Lung microvascular endothelial cell (primary cell): ENCODE measurements at regions not wholly inside any gene's neighbourhood (a gene's known extent, or its start where the extent isn't known, plus 50 kb on each side); places are given as distances from the start of the nearest gene placed in this dataset.

Source experiments
- DNase-seq, 2 donors: peaks; one replicate each; pipeline versions ENCODE4 v3.0.0 to v3.0.0-alpha.2; 2010; ENCODE audit warnings: low read depth in 2 of 2

DNA sequence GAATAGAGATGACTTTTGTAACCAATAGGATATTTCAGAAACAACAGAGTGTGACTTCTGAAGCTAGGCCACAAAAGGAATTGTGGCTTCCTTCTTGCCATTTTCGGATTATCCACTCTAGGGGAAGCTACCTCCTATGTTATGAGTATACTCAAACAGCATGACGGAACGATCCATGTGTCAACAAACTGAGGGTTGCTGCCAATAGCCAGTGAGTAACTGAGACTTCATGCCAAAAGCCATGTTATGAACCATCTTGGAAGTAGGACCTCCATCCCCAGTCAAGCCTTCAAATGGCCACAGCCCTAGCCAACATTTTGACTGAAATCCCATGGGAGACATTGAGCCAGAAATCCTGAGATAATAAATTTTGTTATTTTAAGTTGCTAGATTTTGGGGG is 69.0 kb upstream of the IL6 start:
- no peak for DNase-seq

DNA sequence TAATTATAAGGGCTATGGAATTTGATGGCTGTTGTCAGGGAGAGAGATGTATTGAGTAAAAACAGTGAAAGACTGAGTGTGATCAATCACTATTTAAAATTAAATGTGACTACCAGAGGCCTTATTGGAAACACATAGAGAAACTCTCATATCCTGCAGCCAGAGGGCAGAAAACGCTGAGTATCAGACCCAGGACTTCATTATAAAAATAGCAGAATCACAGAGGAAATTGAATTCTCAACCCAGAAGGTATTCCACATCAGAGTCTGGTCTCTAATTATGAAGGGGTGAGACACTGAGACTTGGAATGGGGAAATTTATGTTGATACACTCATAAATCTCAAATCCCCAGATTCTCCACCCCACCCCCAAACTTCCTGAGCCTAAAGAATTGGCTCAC is 69.5 kb upstream of the IL6 start:
- no peak for DNase-seq

DNA sequence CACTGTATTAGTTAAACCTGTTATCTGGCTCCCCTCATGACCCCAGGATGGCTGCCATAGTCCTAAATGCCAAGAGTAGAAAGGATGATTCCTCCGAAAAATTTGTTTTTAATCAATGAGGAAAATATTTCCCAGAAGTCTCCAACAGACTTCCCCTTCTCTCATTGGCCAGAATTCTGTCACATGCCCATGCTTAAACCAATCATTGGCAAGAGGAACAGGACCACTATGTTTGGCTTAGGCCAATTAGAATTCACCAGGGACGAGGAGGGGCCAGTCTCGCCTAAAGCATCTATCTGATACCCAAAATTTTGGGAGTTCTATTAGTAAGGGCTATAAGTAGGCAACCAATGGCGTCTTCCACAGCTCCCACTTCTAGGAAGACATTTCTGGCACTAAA is 71.2 kb upstream of the IL6 start:
- no peak for DNase-seq

DNA sequence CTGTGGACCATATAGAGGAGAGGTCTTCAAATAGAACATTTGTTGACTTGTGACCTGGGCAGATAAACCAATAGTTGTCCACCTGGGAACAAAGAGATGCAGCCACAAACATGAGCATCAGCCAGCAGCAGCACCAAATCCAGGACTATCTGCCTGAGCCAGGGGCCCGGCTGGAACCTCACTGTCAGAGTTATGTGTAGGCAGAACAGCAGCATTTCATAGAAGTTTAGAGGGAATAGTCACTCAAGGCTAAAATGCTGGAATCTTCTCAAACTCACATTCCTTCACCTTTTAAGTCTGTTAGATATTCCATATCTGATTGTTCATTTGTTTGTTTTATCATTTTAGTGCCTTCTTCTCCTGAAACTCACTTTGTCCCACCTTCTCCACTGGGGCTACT is 72.2 kb upstream of the IL6 start:
- DNase-seq, result no peak

DNA sequence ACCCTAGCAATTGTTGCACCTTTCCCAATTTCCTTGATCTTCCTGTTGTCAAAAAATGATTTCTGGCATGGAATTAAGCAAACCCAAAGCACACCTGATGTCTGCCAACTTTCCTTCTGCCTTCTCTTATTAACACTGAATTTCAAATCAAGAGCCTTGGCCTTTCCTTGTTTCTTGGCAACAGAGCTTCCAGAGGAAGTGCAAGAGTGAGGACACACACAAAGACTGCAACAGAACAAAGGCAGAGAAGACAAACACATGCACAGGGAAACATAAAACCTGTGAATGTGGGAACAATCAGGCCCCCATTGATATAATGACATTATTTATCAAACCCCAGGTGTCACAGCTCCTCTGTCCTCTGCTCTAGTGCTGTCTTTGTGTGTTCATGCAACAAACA is 73.0 kb upstream of the IL6 start:
- DNase-seq, result peak; percentile 50 to 80

DNA sequence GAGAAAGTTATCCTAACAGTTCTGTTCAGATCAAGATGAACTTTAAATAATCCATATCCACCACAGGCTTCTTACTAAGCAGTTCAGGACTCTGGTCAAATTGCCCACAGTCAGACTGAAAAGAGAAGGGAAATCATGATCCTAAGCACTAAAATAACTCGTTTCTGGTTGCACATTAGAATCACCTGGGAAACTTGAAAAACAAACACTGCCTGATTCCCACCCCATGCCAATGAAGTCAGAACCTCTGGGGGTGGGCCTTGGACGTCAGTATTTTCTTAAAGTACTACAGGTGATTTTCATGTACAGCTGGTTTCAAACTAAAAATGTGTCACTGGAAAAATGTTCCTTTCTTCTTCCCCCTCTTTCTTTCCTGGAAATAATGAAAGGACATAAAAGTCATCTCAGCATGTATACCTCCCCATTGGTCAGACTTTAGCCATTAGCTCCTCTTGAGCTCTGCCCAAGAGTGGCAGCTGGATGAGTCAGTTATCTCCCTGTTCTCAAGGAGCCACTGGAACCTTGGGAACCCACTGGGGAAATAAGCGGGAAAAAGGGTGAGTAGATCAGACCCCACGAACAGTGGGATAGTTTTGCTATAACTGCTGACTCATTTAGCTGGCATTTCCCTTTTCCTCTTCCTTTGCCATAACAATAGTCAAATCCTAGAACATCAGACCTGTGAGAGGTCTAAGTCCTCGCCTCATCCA is 75.3 kb upstream of the IL6 start:
- peak; percentile 94 to 95 for DNase-seq

DNA sequence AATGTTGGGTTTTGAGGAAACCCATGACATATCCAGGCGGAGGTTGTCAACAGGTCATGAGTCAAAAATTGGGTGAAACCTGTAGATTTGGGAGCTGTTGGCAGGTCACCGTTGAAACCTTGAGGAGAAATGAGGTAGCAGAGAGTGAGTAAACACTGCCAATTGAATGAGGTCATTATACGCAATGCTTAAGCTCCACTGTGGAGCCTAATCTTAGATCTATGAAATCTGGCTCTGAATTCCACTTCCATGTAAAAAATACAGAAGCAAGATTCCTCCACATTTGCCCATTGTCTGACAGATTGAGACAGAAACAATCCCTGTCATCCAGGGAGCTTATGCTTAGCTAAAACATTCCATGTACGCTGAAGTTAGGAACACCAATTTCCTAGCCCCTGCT is 76.0 kb upstream of the IL6 start:
- peak in 1 of 2 donors; percentile 42 for DNase-seq

DNA sequence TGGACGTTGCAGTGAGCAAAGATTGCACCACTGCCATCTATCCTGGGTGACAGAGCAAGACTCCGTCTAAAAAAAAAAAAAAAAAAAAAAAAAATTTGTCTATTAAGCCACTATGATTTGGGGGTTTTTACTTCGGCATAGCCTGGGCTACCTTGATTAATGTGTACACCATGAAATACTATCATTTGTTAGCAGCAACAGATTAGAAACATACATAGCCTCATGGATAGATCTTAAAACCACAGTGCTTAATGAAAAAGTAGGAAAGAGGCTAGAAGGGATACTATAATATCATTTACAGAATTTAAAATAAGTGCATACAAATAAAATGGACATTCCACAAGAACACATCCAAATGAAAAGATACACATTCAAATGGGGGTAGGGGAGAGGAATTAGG is 77.3 kb upstream of the IL6 start:
- no peak for DNase-seq

DNA sequence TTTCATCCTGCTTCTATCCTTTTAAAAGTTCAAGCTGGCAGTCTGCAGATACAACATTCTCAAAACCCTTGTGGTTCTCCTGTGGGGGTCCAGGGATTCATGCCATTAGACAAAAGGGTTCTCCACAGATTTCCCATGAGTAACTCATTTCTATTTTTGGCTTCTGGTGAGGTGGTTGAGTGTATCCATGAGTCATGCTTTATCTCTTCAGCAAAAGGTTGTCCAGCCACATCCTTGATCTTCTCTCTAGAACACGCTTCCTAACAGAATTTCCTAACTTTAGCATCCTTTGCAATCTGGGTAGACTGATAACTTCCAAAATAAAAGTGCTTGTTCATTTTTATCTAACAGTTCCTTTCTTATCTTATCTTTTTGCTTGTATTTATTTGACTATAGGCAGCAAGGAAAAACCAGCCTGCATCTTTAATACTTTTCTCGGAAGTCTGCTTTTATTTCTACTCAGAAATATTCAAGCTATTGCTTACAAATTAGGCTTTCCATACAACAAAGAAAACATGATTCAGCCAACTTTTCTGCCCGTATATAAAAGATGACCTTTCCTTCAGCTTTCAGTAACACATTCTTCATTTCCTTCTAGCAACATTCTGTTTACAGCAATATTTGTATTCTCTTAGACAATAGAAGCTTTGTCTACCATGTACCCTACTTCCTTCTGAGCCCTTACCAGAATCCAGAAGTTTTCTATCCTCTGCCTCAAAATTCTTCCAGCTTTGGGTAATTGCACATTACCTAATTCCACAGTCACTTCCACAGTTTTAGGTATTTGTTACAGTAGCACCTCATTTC is 79.3 kb upstream of the IL6 start:
- DNase-seq, result peak; percentile 34 to 86

DNA sequence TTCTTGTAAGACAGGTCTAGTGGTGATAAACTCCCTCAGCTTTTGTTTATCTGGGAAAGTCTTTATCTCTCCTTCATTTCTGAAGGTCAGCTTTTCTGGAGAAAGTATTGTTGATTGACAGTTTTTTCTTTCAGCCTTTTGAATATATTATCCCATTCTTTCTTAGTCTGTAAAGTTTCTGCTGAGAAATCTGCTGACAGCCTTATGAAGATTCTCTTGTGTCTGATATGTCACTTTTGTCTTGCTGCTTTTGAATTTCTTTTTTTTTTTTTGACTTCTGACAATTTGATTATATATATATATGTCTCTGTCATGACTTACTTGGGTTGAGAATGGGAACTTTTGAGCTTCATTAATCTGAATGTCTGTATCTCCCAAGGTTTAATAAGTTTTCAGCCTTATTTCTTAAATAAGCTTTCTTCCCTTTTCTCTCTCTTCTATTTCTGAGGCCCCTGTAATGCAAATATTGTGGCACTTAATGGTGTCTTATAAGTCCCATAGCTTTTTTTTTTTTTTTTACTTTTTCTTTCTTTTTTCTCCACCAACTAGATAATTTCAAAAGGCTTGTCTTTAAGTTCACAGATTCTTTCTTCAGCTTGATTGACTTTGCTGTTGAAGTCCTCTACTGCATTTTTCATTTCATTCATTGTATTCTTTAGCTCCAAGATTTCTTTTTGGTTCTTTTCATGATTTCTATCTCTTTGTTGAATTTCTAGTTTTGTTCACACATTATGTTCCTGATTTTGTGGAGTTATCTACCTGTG is 81.4 kb upstream of the IL6 start:
- no peak for DNase-seq

DNA sequence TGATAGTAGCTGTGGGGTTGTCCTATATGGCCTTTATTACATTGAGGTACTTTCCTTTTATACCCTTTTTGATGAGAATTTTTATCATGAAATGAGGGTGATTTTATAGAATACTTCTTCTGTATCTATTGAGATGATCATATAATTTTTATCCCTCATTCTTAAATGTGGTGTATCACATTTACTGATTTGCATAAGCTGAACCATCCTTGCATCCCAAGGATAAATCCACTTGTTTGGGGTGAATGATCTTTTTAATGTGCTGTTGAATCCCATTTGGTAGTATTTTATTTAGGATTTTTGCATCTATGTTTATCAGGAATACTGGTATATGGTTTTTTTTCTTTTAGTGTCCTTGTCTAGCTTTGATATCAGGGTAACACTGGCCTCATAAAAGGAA is 84.5 kb upstream of the IL6 start:
- DNase-seq, result no peak

DNA sequence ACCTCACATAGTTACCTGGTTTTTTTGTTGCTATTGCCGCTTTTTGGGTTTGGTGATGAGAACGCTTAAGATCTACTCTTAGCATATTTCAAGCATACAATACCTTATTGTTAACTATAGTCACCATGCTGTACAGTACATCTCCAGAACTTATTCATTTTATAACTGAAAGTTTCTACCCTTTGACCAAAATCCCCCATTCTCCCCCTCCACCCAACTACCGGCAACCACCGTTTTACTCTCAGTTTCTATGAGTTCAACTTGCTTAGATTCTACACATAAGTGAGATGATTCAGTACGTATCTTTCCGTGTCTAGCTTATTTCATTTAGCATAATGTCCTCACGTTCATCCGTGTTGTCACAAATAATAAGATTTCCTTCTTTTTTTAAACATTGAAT is 86.7 kb upstream of the IL6 start:
- DNase-seq, result no peak

DNA sequence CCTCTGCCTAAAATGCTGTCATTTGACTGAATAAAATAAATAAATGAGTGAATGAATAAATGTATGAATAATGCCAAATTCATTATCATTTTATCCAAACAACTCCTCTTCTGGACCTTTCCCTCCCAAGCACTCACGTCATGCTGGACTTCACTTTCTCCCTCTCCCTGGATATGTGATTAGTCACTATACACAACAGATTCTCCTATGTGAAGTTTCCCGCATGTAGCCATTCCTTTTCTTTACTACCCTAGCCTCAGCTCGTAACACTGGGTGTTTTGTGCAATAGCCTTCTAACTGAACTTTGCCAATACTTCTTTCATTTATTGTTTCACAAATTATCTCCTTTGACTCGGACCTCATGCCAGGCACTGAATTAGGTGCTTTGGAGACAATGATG is 87.6 kb upstream of the IL6 start:
- DNase-seq, result peak in 1 of 2 donors; percentile 54

DNA sequence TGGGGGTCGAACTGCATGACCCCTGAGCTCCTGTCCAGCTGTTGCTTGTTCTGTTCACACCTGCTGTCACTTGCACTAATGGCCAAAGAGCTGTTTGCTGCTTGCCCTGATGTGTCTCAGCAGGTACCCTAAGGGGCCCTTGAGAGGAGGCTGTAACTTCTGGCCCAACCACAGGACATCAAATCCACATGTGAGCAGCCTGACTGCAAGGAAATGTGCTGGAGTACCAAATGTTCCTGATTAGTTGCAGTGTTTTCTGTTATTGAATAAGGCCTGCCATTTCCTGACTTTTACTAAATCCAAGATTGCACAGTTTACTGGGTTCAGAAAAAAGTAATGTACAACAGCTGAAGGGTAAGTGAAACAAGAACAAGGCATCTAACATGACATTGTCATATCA is 91.7 kb upstream of the IL6 start:
- DNase-seq, result no peak

DNA sequence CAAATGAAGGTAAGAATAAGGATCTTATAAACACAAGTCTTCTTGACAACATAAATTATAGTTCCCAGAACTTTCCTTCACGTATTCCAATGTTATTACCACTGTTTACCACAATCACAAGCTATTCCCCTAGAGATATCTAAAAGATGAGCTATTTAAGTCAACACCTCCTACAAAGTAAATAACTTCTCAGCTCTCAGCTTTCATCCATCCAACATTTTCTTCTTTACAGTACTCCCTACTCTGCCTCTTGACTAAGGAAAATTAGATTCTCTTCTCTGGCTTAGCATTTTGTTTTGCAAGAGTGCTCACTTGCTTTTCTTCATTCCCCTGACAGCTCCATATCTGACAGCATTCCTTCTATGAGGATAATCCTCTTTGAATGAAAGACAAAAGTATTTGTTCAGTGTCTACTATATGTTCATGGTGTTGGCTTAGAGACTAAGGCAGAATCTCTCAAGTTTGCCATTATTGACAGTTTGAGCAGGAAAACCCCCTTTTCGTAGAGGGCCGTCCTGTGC is 93.0 kb upstream of the IL6 start:
- no peak for DNase-seq

DNA sequence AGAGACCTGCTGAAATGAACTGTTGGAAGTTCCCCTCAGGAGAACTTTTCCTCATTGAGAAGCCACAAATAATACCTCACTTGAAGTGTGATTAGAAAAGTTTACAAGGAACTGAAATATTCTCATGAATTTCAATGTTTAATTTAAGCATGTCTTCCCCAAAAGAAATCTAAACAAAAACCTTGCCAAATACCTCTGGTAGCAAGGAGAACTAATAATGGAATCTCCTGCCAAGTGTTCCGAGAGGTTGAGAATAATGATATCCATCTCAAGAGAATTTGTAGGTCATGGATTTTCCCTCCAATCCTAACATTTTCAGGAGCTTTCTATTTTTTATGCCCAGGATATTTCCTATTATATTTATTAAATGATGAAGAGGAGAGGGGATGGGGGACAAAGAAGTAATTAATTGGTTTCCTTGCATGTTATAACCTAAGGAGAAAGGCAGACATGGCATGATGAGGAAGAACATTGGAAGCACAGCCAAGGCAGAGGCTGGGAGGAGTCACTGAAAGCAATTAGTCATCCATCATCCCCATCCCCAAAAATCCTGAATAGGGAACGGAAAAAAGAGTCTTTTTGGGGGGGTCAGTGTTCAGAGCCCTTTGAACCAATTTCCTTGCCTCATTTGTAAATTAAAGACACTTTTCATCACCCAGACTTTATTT is 93.6 kb upstream of the IL6 start:
- DNase-seq, result no peak

DNA sequence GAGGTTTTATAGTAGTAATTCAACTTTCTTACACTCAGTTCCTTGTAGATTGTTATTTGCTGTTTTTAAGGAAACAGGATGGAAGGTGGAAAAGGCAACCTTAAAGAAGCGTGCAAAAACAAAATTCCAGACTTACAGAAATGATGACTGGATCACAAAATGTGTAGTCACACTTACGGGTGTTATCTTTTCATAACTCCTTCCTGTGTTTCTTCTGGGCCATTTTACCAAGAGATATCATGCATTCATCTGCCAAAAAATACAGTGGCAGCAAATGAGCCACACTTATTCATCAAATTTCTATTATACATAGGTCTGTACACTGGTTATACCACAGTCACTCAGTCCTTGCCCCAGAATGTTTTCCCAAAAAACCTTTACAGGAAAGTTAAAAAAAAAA is 94.3 kb upstream of the IL6 start:
- DNase-seq, result peak; percentile 57 to 68

DNA sequence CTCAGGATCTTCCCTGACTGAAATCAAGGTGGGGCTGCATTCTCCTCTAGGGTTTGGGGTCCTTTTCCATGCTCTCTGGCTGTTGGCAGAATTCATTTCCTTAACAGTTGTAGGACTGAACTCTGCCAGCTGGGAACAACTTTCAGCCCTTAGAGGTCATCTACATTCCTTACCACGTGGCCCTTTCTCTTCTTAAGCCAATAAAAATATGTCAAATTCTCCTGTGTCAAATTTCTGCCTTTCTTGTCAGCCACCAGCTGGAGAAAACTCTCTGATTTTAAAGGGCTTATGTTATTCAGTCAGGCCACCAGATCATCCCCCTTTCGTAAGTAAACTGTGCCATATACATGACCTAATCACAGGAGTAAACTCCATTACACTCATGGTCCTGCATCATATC is 95.3 kb upstream of the IL6 start:
- DNase-seq, result no peak

DNA sequence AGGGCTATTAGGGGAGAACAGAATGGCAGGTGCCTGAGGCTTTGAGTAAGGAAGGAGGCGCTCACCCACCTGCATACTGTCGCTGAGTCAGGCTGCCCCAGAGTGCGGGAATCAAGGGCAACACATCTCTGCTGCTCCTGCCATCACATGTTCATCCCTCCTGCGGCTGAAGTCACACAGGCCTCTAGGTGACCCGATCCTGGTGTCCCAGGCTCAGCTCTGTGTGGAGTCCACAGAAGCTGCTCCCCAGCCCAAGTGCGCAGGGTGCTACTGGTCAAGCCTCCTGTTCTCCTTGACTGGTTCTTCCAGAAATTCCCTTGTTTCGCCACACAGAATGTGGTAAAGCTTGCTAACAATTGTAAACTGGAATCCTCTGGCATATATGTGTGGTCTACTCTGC is 96.9 kb upstream of the IL6 start:
- DNase-seq, result no peak

DNA sequence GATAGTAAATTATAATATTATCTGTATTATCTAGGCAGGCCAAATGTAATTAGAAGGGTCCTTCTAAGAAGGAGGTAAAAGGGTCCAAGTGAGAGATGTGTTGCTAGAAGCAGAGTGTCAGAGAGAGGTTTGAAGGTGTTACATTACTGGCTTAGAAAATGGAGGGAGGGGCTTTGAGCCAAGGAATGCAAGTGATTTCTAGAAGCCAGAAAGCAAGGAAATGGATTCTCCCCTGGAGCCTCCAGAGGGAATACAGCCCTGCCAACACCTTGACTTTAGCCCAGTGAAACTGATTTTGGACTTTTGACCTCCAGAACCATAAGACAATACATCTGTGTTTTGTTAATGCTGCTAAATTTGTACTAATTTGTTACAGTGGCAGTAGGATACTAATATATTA is 97.9 kb upstream of the IL6 start:
- DNase-seq, result no peak

DNA sequence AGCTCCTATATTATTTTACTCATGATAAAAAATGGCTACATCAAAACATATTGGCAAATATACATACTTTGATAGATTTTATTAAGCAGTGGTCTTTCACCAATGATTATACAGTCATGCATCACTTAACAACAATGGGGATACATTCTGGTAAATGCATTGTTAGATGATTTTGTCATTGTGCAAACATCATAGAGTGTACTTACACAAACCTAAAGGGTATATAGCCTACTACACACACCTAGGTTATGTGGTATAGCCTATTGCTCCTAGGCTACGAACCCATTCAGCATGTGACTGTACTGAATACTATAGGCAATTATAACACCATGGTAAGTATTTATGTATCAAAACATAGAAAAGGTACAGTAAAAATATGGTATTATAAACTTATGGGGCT is 98.9 kb upstream of the IL6 start:
- no peak for DNase-seq

DNA sequence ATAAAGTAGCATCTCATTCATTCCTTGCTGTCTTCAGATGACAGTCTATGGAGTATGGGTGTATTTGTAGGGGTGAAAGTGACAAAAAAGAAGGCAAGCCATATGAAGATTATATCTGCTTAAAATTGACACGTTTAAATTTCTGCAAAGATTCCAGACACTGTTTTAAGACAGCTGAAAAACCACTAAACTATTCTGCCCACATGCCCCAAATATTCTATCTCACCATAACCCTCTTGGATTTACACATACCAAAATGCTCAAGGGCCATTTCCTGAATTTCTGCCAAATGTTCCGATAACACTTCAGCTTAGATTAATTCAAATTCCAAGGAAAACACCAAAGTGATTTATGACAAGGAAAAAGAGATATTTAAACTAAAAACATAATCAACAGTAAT is 99.9 kb upstream of the IL6 start:
- DNase-seq, result peak; percentile 13 to 28
